ENCODE measurements at regions not wholly inside any gene's neighbourhood (a gene's known extent, or its start where the extent isn't known, plus 50 kb on each side); places are given as distances from the start of the nearest gene placed in this dataset.
"Not testable (repeated sequence)": the region's sequence is repeated elsewhere in the genome, so short reads cannot be mapped to it uniquely, and the experiment has no call there.

- DNase-seq (ENCODE audit: low spot score): not testable (repeated sequence)
Observed at GRCh38 chr2:194511070-194511469, 1146.0 kb upstream of the SLC39A10 start.

- DNase-seq (ENCODE audit: low spot score): not testable (repeated sequence)
Observed at GRCh38 chr2:194504876-194505275, 1152.2 kb upstream of the SLC39A10 start.

- no peak for DNase-seq (ENCODE audit: low spot score)
Observed at GRCh38 chr2:194495046-194495445, 1162.0 kb upstream of the SLC39A10 start.

GRCh38 chr2:194494401-194494800, 1162.6 kb upstream of the SLC39A10 start:
- no peak for DNase-seq (ENCODE audit: low spot score)

GRCh38 chr2:194491409-194492115, 1165.5 kb upstream of the SLC39A10 start:
- no peak for DNase-seq (ENCODE audit: low spot score)

GRCh38 chr2:194486326-194486725, 1170.7 kb upstream of the SLC39A10 start:
- DNase-seq (ENCODE audit: low spot score): no peak

- DNase-seq (ENCODE audit: low spot score): no peak
Observed at GRCh38 chr2:194483041-194483440, 1174.0 kb upstream of the SLC39A10 start.

- DNase-seq (ENCODE audit: low spot score): no peak
Observed at GRCh38 chr2:194465641-194466040, 1191.4 kb upstream of the SLC39A10 start.

- no peak for DNase-seq (ENCODE audit: low spot score)
Observed at GRCh38 chr2:194464964-194465638, 1191.9 kb upstream of the SLC39A10 start.

GRCh38 chr2:194462883-194463282, 1194.1 kb upstream of the SLC39A10 start:
- DNase-seq (ENCODE audit: low spot score): not testable (repeated sequence)

GRCh38 chr2:194455358-194455757, 1201.7 kb upstream of the SLC39A10 start:
- DNase-seq (ENCODE audit: low spot score): no peak

GRCh38 chr2:194452504-194452903, 1204.5 kb upstream of the SLC39A10 start:
- no peak for DNase-seq (ENCODE audit: low spot score)

GRCh38 chr2:194445226-194445625, 1211.8 kb upstream of the SLC39A10 start:
- no peak for DNase-seq (ENCODE audit: low spot score)

GRCh38 chr2:194443926-194444325, 1213.1 kb upstream of the SLC39A10 start:
- DNase-seq (ENCODE audit: low spot score): no peak

GRCh38 chr2:194424683-194425209, 1232.3 kb upstream of the SLC39A10 start:
- DNase-seq (ENCODE audit: low spot score): no peak

GRCh38 chr2:194411221-194411620, 1245.8 kb upstream of the SLC39A10 start:
- DNase-seq (ENCODE audit: low spot score): no peak

- DNase-seq (ENCODE audit: low spot score): no peak
Observed at GRCh38 chr2:194395818-194396217, 1261.2 kb upstream of the SLC39A10 start.

- no peak for DNase-seq (ENCODE audit: low spot score)
Observed at GRCh38 chr2:194385376-194385775, 1271.7 kb upstream of the SLC39A10 start.

GRCh38 chr2:194383401-194383800, 1273.6 kb upstream of the SLC39A10 start:
- DNase-seq (ENCODE audit: low spot score): no peak

GRCh38 chr2:194382221-194382620, 1274.8 kb upstream of the SLC39A10 start:
- DNase-seq (ENCODE audit: low spot score): no peak

GRCh38 chr2:194380011-194380410, 1277.0 kb upstream of the SLC39A10 start:
- DNase-seq (ENCODE audit: low spot score): no peak

GRCh38 chr2:194367390-194367789, 1289.6 kb upstream of the SLC39A10 start:
- DNase-seq (ENCODE audit: low spot score): not testable (repeated sequence)

GRCh38 chr2:194363878-194364277, 1293.1 kb upstream of the SLC39A10 start:
- no peak for DNase-seq (ENCODE audit: low spot score)
